Central memory CD8-positive, alpha-beta T cell (primary cell): ENCODE measurements at regions not wholly inside any gene's neighbourhood (a gene's known extent, or its start where the extent isn't known, plus 50 kb on each side); places are given as distances from the start of the nearest gene placed in this dataset.

Experiments used
- ATAC-seq: fragments of 150-1000 bp; cut with Tn5 transposase; replicated peaks from 2 replicates; pipeline ENCODE4 v1.10.0; 2022; ENCODE audit warnings: mild to moderate bottlenecking, moderate FRiP score, moderate number of reproducible peaks; ENCODE audit not compliant: poor library complexity, severe bottlenecking; ENCODE audit errors: extremely low read depth
- DNase-seq, 2 donors: peaks; one replicate each; pipeline ENCODE4 v3.0.0; 2021; ENCODE audit warnings: low spot score in 2 of 2
- H3K27ac Mint-ChIP-seq: one replicate; pipeline ENCODE4 v1.8.0; 2022; ENCODE audit warnings: low read depth, mild to moderate bottlenecking, moderate library complexity, mixed read lengths
- H3K27me3 Mint-ChIP-seq: one replicate; pipeline ENCODE4 v1.8.0; 2022; ENCODE audit warnings: mixed read lengths
- H3K36me3 Mint-ChIP-seq: one replicate; pipeline ENCODE4 v1.8.0; 2022; ENCODE audit warnings: mild to moderate bottlenecking, moderate library complexity, mixed read lengths; ENCODE audit not compliant: insufficient read depth
- H3K4me1 Mint-ChIP-seq: one replicate; pipeline ENCODE4 v1.8.0; 2022; ENCODE audit warnings: mixed read lengths
- H3K4me3 Mint-ChIP-seq: one replicate; pipeline ENCODE4 v1.8.0; 2022; ENCODE audit warnings: mild to moderate bottlenecking, moderate library complexity, mixed read lengths
- H3K9me3 Mint-ChIP-seq: one replicate; pipeline ENCODE4 v1.8.0; 2022; ENCODE audit warnings: mixed read lengths

- Mint-ChIP-seq H3K27me3 (no peaks in the 10 kb centered on the region), H3K4me1 (no peaks in the 10 kb centered on the region), H3K27ac (no peak overlapping the region), H3K36me3 (no peaks in the 10 kb centered on the region), H3K9me3 (no peaks in the 10 kb centered on the region), H3K4me3 (no peak overlapping the region)
- ATAC-seq: no peak
- no peak for DNase-seq
Observed at GRCh38 chr16:85971902-85972638, 73.1 kb downstream of the IRF8 start.

GRCh38 chr16:85974428-85975375, 75.7 kb downstream of the IRF8 start:
- ATAC-seq (no peak), DNase-seq (no peak)
- no peaks in the 10 kb centered on the region for H3K9me3 Mint-ChIP-seq
- no peak overlapping the region for H3K4me3 Mint-ChIP-seq
- no peaks in the 10 kb centered on the region for H3K36me3 Mint-ChIP-seq
- no peaks in the 10 kb centered on the region for H3K4me1 Mint-ChIP-seq
- peaks cover 11% of the 10 kb centered on the region for H3K27me3 Mint-ChIP-seq
- H3K27ac Mint-ChIP-seq: no peak overlapping the region

DNA sequence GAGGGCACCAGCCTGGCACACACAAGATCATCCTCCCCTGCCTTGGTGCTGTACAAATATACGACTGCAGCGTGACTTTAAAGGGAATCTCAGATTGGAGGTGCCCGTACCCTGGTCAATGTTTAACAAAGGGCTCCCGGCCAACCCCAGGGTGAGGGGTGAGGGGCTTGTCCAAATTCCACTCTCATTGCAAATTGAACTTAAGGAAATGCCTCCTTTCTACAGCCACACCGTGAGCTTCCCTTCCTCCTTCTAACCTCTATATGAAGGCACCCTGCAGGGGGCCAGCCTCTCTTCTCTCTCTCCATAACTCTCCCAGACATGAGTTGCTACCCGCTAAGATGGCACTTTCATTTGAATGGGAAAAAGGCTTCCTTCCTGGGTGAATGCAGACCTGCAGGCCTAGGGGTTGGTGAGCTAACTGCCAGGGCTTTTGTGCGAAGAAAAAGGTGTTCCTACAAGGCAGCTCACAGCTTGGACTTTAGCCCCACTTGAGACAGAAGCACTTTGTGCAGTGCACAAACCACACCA, 76.6 kb downstream of the IRF8 start:
- no peak for ATAC-seq
- Mint-ChIP-seq H3K27me3 (peaks cover 11% of the 10 kb centered on the region), H3K4me1 (no peaks in the 10 kb centered on the region), H3K9me3 (no peaks in the 10 kb centered on the region), H3K36me3 (no peaks in the 10 kb centered on the region), H3K27ac (no peak overlapping the region), H3K4me3 (no peak overlapping the region)
- no peak for DNase-seq

DNA sequence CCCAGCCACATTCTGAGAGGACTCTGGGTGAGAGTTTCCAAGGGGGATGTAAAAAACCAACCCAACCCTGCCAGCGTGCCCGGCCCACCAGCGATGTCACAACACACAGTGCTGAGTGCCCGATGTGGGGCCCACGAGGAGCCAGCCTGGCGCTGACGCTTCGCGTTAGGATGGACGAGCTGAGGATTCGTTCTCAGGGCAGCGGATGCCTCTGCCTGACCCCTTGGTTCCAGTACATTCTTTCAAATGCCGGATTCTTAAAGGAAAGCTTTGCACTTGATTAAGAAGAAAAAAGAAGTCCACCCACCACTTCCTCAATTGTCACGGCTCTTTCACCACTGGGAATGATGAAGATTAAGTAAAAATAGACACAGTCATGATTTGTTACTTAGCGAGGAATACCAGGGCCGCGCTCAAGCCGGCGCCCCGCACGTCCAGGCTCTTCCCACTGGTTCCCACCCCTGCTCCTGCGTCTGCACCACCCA, 79.4 kb downstream of the IRF8 start:
- H3K27me3 Mint-ChIP-seq: peaks cover 11% of the 10 kb centered on the region

DNA sequence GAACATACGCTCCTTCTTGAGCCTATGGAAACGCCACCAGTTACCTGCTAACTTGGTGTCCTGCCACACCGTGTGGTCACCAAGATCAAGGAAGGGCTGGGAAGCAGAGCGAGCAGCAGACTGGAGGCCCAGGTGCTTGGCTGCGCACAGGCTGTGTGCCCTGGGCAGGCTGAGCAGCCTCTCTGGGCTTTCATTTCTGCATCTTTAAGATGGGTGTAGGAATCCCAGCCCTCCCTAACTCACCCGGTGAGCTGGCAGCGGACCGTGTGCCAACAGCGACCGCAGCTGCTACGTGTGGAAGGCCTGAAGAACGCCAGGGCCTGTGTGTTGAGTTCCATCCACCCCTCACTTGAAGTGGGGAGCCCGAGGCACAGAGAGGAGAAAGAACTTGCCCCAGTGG, 80.0 kb downstream of the IRF8 start:
- no peaks in the 10 kb centered on the region for H3K9me3 Mint-ChIP-seq
- peaks cover 11% of the 10 kb centered on the region for H3K27me3 Mint-ChIP-seq
- DNase-seq (no peak), ATAC-seq (no peak)
- H3K36me3 Mint-ChIP-seq: no peaks in the 10 kb centered on the region
- H3K4me3 Mint-ChIP-seq: no peak overlapping the region
- no peak overlapping the region for H3K27ac Mint-ChIP-seq
- H3K4me1 Mint-ChIP-seq: no peaks in the 10 kb centered on the region

More for the DNA sequence above, 79.4 kb downstream of the IRF8 start:
- no peak for DNase-seq
- H3K36me3 Mint-ChIP-seq: no peaks in the 10 kb centered on the region
- no peaks in the 10 kb centered on the region for H3K9me3 Mint-ChIP-seq
- no peak overlapping the region for H3K27ac Mint-ChIP-seq
- no peak overlapping the region for H3K4me3 Mint-ChIP-seq
- H3K4me1 Mint-ChIP-seq: no peaks in the 10 kb centered on the region
- ATAC-seq: no peak

DNA sequence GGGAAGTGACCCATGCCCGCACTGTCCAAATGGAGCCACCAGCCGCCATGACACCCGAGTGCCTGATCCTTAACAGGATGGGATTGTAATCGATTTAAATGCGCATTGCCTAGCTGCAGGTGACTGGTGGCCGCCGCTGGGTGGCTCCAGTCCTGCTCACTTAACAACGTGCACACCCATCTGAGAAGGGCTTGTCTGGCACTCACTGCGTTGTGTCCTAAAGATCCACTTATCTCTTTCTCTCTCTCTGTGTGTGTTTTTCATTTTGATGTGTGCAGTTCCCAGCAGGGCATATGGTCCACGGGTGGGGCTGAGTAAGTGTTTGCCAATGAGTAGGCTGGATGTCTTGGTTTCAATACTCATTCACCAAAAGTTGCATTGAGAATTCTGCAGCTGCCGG, 80.6 kb downstream of the IRF8 start:
- peaks cover 11% of the 10 kb centered on the region for H3K27me3 Mint-ChIP-seq
- no peak for ATAC-seq

GRCh38 chr16:85980686-85981085, 81.7 kb downstream of the IRF8 start:
- ATAC-seq (no peak), DNase-seq (no peak)
- Mint-ChIP-seq H3K36me3 (no peaks in the 10 kb centered on the region), H3K27ac (no peak overlapping the region), H3K4me3 (no peak overlapping the region), H3K9me3 (no peaks in the 10 kb centered on the region), H3K4me1 (peaks cover 14% of the 10 kb centered on the region), H3K27me3 (peaks cover 11% of the 10 kb centered on the region)

More for the DNA sequence above, 80.6 kb downstream of the IRF8 start:
- DNase-seq: no peak
- H3K27ac Mint-ChIP-seq: no peak overlapping the region
- no peaks in the 10 kb centered on the region for H3K36me3 Mint-ChIP-seq
- no peaks in the 10 kb centered on the region for H3K9me3 Mint-ChIP-seq
- H3K4me3 Mint-ChIP-seq: no peak overlapping the region
- H3K4me1 Mint-ChIP-seq: peaks cover 3% of the 10 kb centered on the region

- H3K9me3 Mint-ChIP-seq: no peaks in the 10 kb centered on the region
- ATAC-seq (no peak), DNase-seq (no peak)
- no peak overlapping the region for H3K4me3 Mint-ChIP-seq
- peaks cover 11% of the 10 kb centered on the region for H3K27me3 Mint-ChIP-seq
- no peaks in the 10 kb centered on the region for H3K36me3 Mint-ChIP-seq
- no peak overlapping the region for H3K27ac Mint-ChIP-seq
- peaks cover 27% of the 10 kb centered on the region for H3K4me1 Mint-ChIP-seq
Observed at GRCh38 chr16:85981826-85982562, 83.0 kb downstream of the IRF8 start.

- Mint-ChIP-seq H3K36me3 (no peaks in the 10 kb centered on the region), H3K9me3 (no peaks in the 10 kb centered on the region), H3K27me3 (peaks cover 11% of the 10 kb centered on the region), H3K27ac (no peak overlapping the region), H3K4me1 (peaks cover 30% of the 10 kb centered on the region), H3K4me3 (no peak overlapping the region)
- ATAC-seq (no peak), DNase-seq (no peak)
Observed at GRCh38 chr16:85982563-85982939, 83.6 kb downstream of the IRF8 start.

GRCh38 chr16:85983064-85983463, 84.1 kb downstream of the IRF8 start:
- H3K27ac Mint-ChIP-seq: no peak overlapping the region
- peaks cover 30% of the 10 kb centered on the region for H3K4me1 Mint-ChIP-seq
- DNase-seq (no peak), ATAC-seq (no peak)
- no peaks in the 10 kb centered on the region for H3K9me3 Mint-ChIP-seq
- peaks cover 14% of the 10 kb centered on the region for H3K27me3 Mint-ChIP-seq
- H3K36me3 Mint-ChIP-seq: no peaks in the 10 kb centered on the region
- H3K4me3 Mint-ChIP-seq: no peak overlapping the region

GRCh38 chr16:85983606-85984230, 84.8 kb downstream of the IRF8 start:
- H3K27me3 Mint-ChIP-seq: peaks cover 18% of the 10 kb centered on the region
- no peak for ATAC-seq
- no peaks in the 10 kb centered on the region for H3K9me3 Mint-ChIP-seq
- peaks cover 36% of the 10 kb centered on the region for H3K4me1 Mint-ChIP-seq
- DNase-seq: no peak
- H3K27ac Mint-ChIP-seq: no peak overlapping the region
- H3K36me3 Mint-ChIP-seq: no peaks in the 10 kb centered on the region
- H3K4me3 Mint-ChIP-seq: no peak overlapping the region
